WTC11 (cell line): ENCODE measurements at regions not wholly inside any gene's neighbourhood (a gene's known extent, or its start where the extent isn't known, plus 50 kb on each side); places are given as distances from the start of the nearest gene placed in this dataset.

Experiments
- ATAC-seq: fragments of 200-7000 bp; cut with Tn5 transposase; 2 replicates; pipeline ENCODE4 v1.10.0; 2021; ENCODE audit warnings: mild to moderate bottlenecking, moderate library complexity
- CTCF ChIA-PET: fragments of 300-600 bp; sonication (Branson Sonifier 250); formaldehyde crosslinking; loops from one replicate; lab custom pipeline; 2021; ENCODE audit warnings: antibody characterized with exemption; lab: Charles Lee
- POLR2A ChIA-PET: fragments of 350-600 bp; sonication (Branson Sonifier 250); formaldehyde crosslinking; loops from one replicate; lab custom pipeline; 2021; ENCODE audit warnings: antibody characterized with exemption; lab: Charles Lee
- DNase-seq: peaks from one replicate; pipeline ENCODE4 v3.0.0; 2021; ENCODE audit warnings: low spot score
- H3K27ac Mint-ChIP-seq: 2 replicates; pipeline ENCODE4 v1.8.0; 2021; ENCODE audit warnings: mixed read lengths
- H3K27me3 Mint-ChIP-seq: 2 replicates; pipeline ENCODE4 v1.8.0; 2021; ENCODE audit warnings: low read depth, mild to moderate bottlenecking, moderate library complexity, mixed read lengths
- H3K36me3 Mint-ChIP-seq: 2 replicates; pipeline ENCODE4 v1.8.0; 2021; ENCODE audit warnings: mixed read lengths
- H3K4me1 Mint-ChIP-seq: 2 replicates; pipeline ENCODE4 v1.8.0; 2022; ENCODE audit warnings: mixed read lengths
- H3K4me3 Mint-ChIP-seq: 2 replicates; pipeline ENCODE4 v1.8.0; 2021; ENCODE audit warnings: mild to moderate bottlenecking, moderate library complexity, mixed read lengths
- H3K9me3 Mint-ChIP-seq: 2 replicates; pipeline ENCODE4 v1.8.0; 2021; ENCODE audit warnings: mixed read lengths
- ARID4B ChIP-seq: sonication (generic); formaldehyde crosslinking; IDR thresholded peaks from 2 replicates; pipeline ENCODE4 v1.8.0; 2023; ENCODE audit warnings: missing genetic modification reagents, mild to moderate bottlenecking, borderline replicate concordance
- CBFB ChIP-seq: sonication (generic); formaldehyde crosslinking; IDR thresholded peaks from 2 replicates; pipeline ENCODE4 v1.8.1; 2022; ENCODE audit warnings: mild to moderate bottlenecking, low read depth, missing genetic modification reagents
- ELF4 ChIP-seq: sonication (generic); formaldehyde crosslinking; IDR thresholded peaks from 2 replicates; pipeline ENCODE4 v1.8.1; 2022; ENCODE audit warnings: low read depth, mild to moderate bottlenecking, moderate library complexity, missing genetic modification reagents
- FOXK1 ChIP-seq: sonication (generic); formaldehyde crosslinking; IDR thresholded peaks from 2 replicates; pipeline ENCODE4 v1.8.0; 2022; ENCODE audit warnings: mild to moderate bottlenecking, moderate library complexity, missing genetic modification reagents
- NR1H2 ChIP-seq: sonication (generic); formaldehyde crosslinking; IDR thresholded peaks from 2 replicates; pipeline ENCODE4 v1.9.0; 2021; ENCODE audit warnings: mild to moderate bottlenecking, moderate library complexity, missing genetic modification reagents
- ZBTB21 ChIP-seq: sonication (generic); formaldehyde crosslinking; IDR thresholded peaks from 2 replicates; pipeline ENCODE4 v1.8.1; 2023; ENCODE audit warnings: mild to moderate bottlenecking, missing genetic modification reagents, borderline replicate concordance
- ZNF138 ChIP-seq: sonication (generic); formaldehyde crosslinking; conservative IDR thresholded peaks from 2 replicates; pipeline ENCODE4 v1.8.1; 2022; ENCODE audit warnings: mild to moderate bottlenecking, moderate library complexity, missing genetic modification reagents
- ZNF512 ChIP-seq: sonication (generic); formaldehyde crosslinking; IDR thresholded peaks from 2 replicates; pipeline ENCODE4 v1.8.1; 2022; ENCODE audit warnings: missing genetic modification reagents, borderline replicate concordance

GRCh38 chr14:42676636-42677035, 1070.0 kb downstream of the LRFN5 start:
- peaks cover 20% of the 10 kb centered on the region for H3K9me3 Mint-ChIP-seq
- H3K27me3 Mint-ChIP-seq = no peaks in the 10 kb centered on the region; the same call in 1 of the 2 replicates
- no peak overlapping the region for H3K4me3 Mint-ChIP-seq
- ATAC-seq (no peak), DNase-seq (no peak)
- TF ChIP-seq FOXK1 (CRISPR knock-in tag) (no peak), CBFB (CRISPR knock-in tag) (no peak), ARID4B (CRISPR knock-in tag) (no peak), ZNF138 (no peak)
- H3K4me1 Mint-ChIP-seq = no peaks in the 10 kb centered on the region
- H3K36me3 Mint-ChIP-seq = peaks cover 6% of the 10 kb centered on the region; the same call in 1 of the 2 replicates
- CTCF ChIA-PET = no interaction called here
- POLR2A ChIA-PET = no interaction called here
- H3K27ac Mint-ChIP-seq = no peak overlapping the region

- Mint-ChIP-seq H3K9me3 (peaks cover 16% of the 10 kb centered on the region), H3K27me3 (no peaks in the 10 kb centered on the region; the same call in 1 of the 2 replicates), H3K27ac (no peak overlapping the region), H3K4me1 (no peaks in the 10 kb centered on the region)
- POLR2A ChIA-PET = no interaction called here
- no peak for ATAC-seq
- TF ChIP-seq CBFB (CRISPR knock-in tag) (no peak), ELF4 (CRISPR knock-in tag) (no peak), NR1H2 (CRISPR knock-in tag) (no peak), ZBTB21 (CRISPR knock-in tag) (no peak), ARID4B (CRISPR knock-in tag) (no peak)
- TF ChIP-seq, all 79 proteins: peak for 0
- DNase-seq = no peak
- CTCF ChIA-PET = no interaction called here
- Mint-ChIP-seq H3K4me3 (no peak overlapping the region), H3K36me3 (peaks cover 6% of the 10 kb centered on the region; the same call in 1 of the 2 replicates)
These were observed 1067.3 kb downstream of the LRFN5 start for GRCh38 chr14:42673963-42674362.

DNA sequence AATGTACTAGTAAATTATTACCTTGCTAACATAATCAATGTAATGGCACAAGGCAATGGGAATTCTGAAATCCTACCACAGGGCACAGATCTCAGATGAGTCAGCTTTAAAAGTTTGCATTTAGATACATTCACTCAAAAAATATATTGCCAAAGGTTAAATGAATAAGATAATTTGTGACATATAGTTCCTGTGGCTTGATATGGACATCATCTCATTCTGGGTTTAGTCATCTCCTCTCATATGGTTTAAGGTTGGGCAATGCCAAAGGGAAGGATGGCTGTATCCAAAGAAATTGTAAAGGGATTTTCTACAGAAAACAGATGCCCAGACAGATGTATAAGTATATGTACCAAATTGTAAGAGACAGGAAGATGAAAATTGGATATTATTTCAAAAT, 1065.0 kb downstream of the LRFN5 start:
- Mint-ChIP-seq H3K4me1 (no peaks in the 10 kb centered on the region), H3K27ac (no peak overlapping the region), H3K36me3 (peaks cover 6% of the 10 kb centered on the region; the same call in 1 of the 2 replicates)
- no peak for TF ChIP-seq ZNF512 (CRISPR knock-in tag)
- TF ChIP-seq, all 79 proteins: peak for 0
- ChIA-PET CTCF (no interaction called here), POLR2A (interaction anchor here (0.6 kb wide), 1 partner anchor 63 kb away, joined by 3 read pairs; no protein-coding TSS in a partner anchor)
- no peak overlapping the region for H3K4me3 Mint-ChIP-seq
- H3K9me3 Mint-ChIP-seq = peaks cover 16% of the 10 kb centered on the region
- DNase-seq = no peak
- peaks cover 10% of the 10 kb centered on the region for H3K27me3 Mint-ChIP-seq
- ATAC-seq = no peak
